Esophagus squamous epithelium (tissue), 4 donors: ENCODE measurements at regions not wholly inside any gene's neighbourhood (a gene's known extent, or its start where the extent isn't known, plus 50 kb on each side); places are given as distances from the start of the nearest gene placed in this dataset.

ENCODE experiments used
- POLR2A ChIP-seq, 4 donors: fragments of 450-650 bp; IDR thresholded peaks; one replicate each; pipeline ENCODE4 v1.6.1; 2017; ENCODE audit warnings: antibody characterized with exemption in 4 of 4, mild to moderate bottlenecking in 4 of 4, moderate library complexity in 3 of 4
- TF ChIP-seq, protein P1 (sequence below), 6 experiments: fragments of 450-650 bp in 4 of 6; fragments of 200-600 bp in 2 of 6; sonication (generic) in 2 of 6; IDR thresholded peaks; one replicate each; pipeline ENCODE4 v1.5.1; 2016 to 2019; ENCODE audit warnings: antibody characterized with exemption in 6 of 6, mild to moderate bottlenecking in 4 of 6, moderate library complexity in 4 of 6

DNA sequence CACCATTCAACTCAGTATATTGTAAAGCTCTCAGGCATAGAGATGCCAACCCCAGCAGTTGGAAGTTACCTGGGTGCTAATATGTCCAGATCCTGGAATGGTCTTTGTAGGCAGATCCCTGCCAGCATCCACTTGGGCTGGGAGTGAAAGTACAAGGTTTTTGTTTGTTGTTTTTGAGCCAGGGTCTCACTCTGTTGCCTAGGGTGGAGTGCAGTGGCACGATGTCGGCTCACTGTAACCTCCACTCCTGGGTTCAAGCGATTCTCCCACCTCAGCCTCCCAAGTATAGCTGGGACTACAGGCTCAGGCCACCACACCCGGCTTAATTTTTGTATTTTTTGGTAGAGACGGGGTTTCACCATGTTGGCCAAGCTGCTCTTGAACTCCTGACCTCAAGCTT is 177.6 kb downstream of the IRF8 start:
- no peak for TF ChIP-seq POLR2A (IDR thresholded peaks at IDR 0.05)
- TF ChIP-seq, protein P1, sequence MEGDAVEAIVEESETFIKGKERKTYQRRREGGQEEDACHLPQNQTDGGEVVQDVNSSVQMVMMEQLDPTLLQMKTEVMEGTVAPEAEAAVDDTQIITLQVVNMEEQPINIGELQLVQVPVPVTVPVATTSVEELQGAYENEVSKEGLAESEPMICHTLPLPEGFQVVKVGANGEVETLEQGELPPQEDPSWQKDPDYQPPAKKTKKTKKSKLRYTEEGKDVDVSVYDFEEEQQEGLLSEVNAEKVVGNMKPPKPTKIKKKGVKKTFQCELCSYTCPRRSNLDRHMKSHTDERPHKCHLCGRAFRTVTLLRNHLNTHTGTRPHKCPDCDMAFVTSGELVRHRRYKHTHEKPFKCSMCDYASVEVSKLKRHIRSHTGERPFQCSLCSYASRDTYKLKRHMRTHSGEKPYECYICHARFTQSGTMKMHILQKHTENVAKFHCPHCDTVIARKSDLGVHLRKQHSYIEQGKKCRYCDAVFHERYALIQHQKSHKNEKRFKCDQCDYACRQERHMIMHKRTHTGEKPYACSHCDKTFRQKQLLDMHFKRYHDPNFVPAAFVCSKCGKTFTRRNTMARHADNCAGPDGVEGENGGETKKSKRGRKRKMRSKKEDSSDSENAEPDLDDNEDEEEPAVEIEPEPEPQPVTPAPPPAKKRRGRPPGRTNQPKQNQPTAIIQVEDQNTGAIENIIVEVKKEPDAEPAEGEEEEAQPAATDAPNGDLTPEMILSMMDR (IDR thresholded peaks at IDR 0.05) = no peak
